Activated T-helper 1 cell treated with anti-CD3 and anti-CD28 coated beads, Interleukin-12 subunit alpha, Interleukin-12 subunit beta, Interleukin-2, Interleukin-4 antibody, amounts not matched to agents 30 ng/mL and 10 ng/mL and 1 ng/mL, durations not matched to agents 14 hours and 24 hours and 36 hours (primary cell): ENCODE measurements at regions not wholly inside any gene's neighbourhood (a gene's known extent, or its start where the extent isn't known, plus 50 kb on each side); places are given as distances from the start of the nearest gene placed in this dataset.

ENCODE experiments used
- DNase-seq: peaks from one replicate; pipeline ENCODE4 v3.0.0; 2021; ENCODE audit warnings: low spot score
- H3K27ac Mint-ChIP-seq: one replicate; pipeline ENCODE4 v1.8.0; 2021; ENCODE audit warnings: mild to moderate bottlenecking, mixed read lengths
- H3K27me3 Mint-ChIP-seq: one replicate; pipeline ENCODE4 v1.8.0; 2022; ENCODE audit warnings: mild to moderate bottlenecking, moderate library complexity, mixed read lengths; ENCODE audit not compliant: insufficient read depth
- H3K36me3 Mint-ChIP-seq: one replicate; pipeline ENCODE4 v1.8.0; 2021; ENCODE audit warnings: low read depth, mixed read lengths
- H3K4me1 Mint-ChIP-seq: one replicate; pipeline ENCODE4 v1.8.0; 2021; ENCODE audit warnings: low read depth, mixed read lengths
- H3K4me3 Mint-ChIP-seq: one replicate; pipeline ENCODE4 v1.8.0; 2021; ENCODE audit warnings: mild to moderate bottlenecking, moderate library complexity, mixed read lengths
- H3K9me3 Mint-ChIP-seq: one replicate; pipeline ENCODE4 v1.8.0; 2021; ENCODE audit warnings: mixed read lengths
- intact Hi-C: fragments of 100-400 bp; cut with micrococcal nuclease; formaldehyde crosslinking; loops from one replicate; pipeline ENCODE4 v1.15.1; 2024

DNA sequence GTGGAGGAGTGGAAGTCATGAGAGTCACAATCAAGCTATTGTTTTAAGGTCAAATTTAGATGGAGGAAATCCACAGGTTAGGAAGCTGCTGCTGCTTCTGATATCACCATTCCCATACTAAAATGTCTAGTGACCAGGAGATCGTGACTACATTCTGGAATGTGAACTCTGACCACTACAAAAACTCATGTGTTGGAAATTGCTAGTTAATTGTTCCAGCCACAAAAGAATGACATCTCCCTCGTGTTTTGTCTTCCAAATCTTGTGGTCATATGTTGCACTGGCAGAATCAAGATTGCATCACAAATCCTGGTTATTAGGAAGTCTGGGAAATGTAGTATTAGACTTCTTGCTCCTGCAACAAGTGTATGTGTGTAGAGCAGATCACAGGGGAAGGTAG is 441.9 kb downstream of the CD109 start:
- H3K27me3 Mint-ChIP-seq, result peaks cover 2% of the 10 kb centered on the region
- H3K4me3 Mint-ChIP-seq, result no peak overlapping the region
- DNase-seq, result no peak
- H3K36me3 Mint-ChIP-seq, result no peaks in the 10 kb centered on the region
- H3K9me3 Mint-ChIP-seq, result no peaks in the 10 kb centered on the region
- H3K27ac Mint-ChIP-seq, result no peak overlapping the region
- intact Hi-C loops, result no loop called here
- no peaks in the 10 kb centered on the region for H3K4me1 Mint-ChIP-seq

DNA sequence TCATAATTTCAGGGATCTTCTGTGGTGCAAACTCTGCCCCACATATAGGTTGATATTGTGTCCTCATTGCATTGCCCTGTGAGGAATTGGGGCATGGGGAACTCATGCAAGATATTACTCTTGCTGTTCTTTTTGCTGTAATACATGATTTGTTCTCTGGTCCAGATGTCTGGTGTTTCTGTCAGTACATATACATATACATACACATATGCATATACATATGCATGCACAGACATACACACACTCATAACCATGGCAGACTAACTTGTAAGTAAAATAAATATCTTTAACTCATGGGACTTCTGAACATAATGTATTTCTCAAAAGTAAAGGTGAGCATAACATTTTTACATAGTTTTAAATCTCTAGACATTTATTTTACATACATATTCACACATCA is 438.3 kb downstream of the CD109 start:
- Mint-ChIP-seq H3K27ac (no peak overlapping the region), H3K4me3 (no peak overlapping the region), H3K27me3 (peaks cover 2% of the 10 kb centered on the region), H3K9me3 (no peaks in the 10 kb centered on the region), H3K4me1 (no peaks in the 10 kb centered on the region), H3K36me3 (no peaks in the 10 kb centered on the region)
- intact Hi-C loops, result no loop called here
- DNase-seq, result no peak

DNA sequence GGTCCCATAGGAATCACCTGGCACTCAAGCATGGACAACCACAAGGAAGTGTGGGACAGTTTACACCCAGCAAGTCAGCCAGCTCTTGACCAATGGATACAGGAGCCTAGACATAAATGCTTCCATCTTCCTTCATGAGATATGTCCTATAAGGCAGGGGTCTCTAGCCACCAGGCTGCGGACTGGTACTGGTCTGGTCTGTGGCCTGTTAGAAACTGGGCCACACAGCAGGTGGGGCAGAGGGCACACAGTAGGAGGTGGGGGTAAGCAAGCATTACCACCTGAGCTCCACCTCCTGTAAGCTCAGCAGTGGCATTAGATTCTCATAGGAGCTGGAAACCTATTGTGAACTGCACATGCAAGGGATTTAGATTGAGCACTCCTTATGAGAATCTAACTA is 437.1 kb downstream of the CD109 start:
- no peak for DNase-seq
- Mint-ChIP-seq H3K36me3 (no peaks in the 10 kb centered on the region), H3K27me3 (peaks cover 2% of the 10 kb centered on the region), H3K9me3 (no peaks in the 10 kb centered on the region), H3K27ac (no peak overlapping the region), H3K4me1 (no peaks in the 10 kb centered on the region), H3K4me3 (no peak overlapping the region)
- intact Hi-C loops, result no loop called here

DNA sequence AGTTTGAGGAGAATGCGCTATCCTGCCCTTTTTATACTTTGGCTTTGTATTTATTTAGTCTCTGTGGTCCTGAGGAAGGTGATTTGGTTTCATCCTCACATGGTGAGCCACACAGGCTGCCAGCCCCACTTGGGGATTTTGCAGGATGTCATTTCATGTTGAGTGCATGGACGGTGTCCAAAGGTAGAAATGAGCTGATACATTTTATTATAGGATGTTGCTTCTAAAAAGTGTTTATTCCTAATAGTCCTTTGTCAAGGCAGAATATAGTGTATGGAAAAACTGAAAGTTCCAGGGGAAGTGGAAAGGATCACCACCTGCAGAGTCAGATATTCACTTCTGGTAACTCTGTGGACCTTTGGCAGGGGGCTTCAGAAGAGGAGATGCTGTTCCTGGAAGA is 434.6 kb downstream of the CD109 start:
- no peak overlapping the region for H3K27ac Mint-ChIP-seq
- H3K36me3 Mint-ChIP-seq, result no peaks in the 10 kb centered on the region
- DNase-seq, result no peak
- intact Hi-C loops, result no loop called here
- no peaks in the 10 kb centered on the region for H3K9me3 Mint-ChIP-seq
- peaks cover 2% of the 10 kb centered on the region for H3K27me3 Mint-ChIP-seq
- H3K4me3 Mint-ChIP-seq, result no peak overlapping the region
- H3K4me1 Mint-ChIP-seq, result no peaks in the 10 kb centered on the region

DNA sequence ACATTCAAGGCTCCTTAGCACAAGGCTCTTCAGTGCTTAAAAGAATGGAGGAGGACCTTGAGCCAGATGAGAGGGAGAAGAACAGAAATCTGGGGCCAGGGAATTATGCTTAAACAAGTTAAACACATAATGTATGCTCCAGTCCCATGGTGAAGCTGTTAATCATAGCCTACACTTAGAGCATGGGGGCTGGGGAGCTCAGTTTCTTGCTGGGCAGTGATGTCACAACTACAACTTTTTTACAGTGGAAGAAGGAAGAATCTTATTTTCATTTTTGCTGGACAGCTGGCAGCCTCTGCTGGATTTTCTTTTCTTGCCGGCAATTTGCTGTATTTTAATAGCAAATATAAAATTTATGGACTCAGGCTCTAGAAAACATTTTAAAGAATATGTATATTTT is 432.5 kb downstream of the CD109 start:
- no peak overlapping the region for H3K4me3 Mint-ChIP-seq
- no peak for DNase-seq
- intact Hi-C loops, result no loop called here
- H3K27me3 Mint-ChIP-seq, result no peaks in the 10 kb centered on the region
- H3K9me3 Mint-ChIP-seq, result no peaks in the 10 kb centered on the region
- no peaks in the 10 kb centered on the region for H3K4me1 Mint-ChIP-seq
- no peaks in the 10 kb centered on the region for H3K36me3 Mint-ChIP-seq
- no peak overlapping the region for H3K27ac Mint-ChIP-seq

DNA sequence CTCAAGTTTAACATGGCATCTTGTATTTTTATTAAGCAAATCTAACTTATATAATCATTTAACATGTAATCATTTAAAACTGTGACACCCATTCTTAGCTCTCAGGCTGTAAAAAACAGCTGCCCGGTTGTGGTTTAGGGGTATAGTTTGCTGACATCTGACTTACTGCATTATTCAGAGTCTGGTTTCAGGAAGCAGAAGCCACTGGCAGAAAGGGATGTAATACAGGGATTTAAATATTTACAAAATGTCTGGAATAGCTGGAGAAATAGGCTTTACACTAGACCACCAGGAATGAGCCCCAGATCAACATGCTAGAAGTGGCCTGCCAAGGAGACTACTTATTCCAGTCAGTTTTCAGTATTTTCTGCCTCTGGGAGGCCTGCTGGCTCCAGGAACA is 421.1 kb downstream of the CD109 start:
- no peaks in the 10 kb centered on the region for H3K4me1 Mint-ChIP-seq
- H3K9me3 Mint-ChIP-seq, result no peaks in the 10 kb centered on the region
- DNase-seq, result no peak
- H3K27me3 Mint-ChIP-seq, result no peaks in the 10 kb centered on the region
- no peak overlapping the region for H3K27ac Mint-ChIP-seq
- intact Hi-C loops, result no loop called here
- H3K4me3 Mint-ChIP-seq, result no peak overlapping the region
- no peaks in the 10 kb centered on the region for H3K36me3 Mint-ChIP-seq

DNA sequence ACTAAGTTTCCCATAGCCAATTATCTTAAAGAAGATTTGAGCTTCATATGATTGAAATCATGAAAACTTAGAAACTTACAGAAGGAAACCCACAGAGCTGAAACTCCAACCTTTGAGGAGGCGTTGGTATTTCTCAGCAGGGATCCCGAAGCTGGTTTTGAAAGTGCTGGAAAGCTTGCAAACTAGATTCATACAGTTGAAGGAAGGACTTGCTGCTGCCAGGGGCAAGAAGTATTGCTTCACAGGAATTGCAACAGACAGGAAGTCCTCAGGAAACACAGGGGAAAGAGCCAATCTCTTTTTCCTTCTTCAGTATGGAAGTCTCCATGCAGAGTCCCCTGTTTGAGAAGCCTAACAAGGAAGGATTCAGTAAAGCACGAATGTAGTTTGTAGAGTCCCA is 419.7 kb downstream of the CD109 start:
- Mint-ChIP-seq H3K27me3 (no peaks in the 10 kb centered on the region), H3K27ac (no peak overlapping the region), H3K4me1 (no peaks in the 10 kb centered on the region), H3K4me3 (no peak overlapping the region), H3K9me3 (no peaks in the 10 kb centered on the region), H3K36me3 (no peaks in the 10 kb centered on the region)
- no peak for DNase-seq
- intact Hi-C loops, result no loop called here

DNA sequence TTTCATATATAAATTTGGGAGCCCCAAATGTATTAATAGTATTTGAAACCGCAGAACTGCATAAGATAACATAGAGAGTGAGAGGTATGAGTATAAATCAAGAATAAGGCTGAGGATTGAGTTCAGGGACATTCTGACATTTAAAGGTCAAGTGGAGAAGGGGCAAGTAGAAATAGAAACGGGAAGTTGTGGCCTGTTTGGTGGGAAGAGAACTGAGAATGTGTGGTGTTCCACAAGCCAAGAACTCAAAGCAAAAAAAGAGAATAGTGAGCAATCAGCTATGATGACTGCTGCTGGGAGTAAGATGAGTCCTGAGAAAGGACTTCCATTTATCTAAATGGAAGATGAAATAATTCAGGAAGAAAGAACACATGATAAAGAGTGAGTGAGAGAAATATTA is 418.4 kb downstream of the CD109 start:
- Mint-ChIP-seq H3K4me1 (no peaks in the 10 kb centered on the region), H3K4me3 (no peak overlapping the region), H3K27me3 (no peaks in the 10 kb centered on the region), H3K36me3 (no peaks in the 10 kb centered on the region), H3K9me3 (no peaks in the 10 kb centered on the region), H3K27ac (no peak overlapping the region)
- intact Hi-C loops, result no loop called here
- DNase-seq, result no peak

DNA sequence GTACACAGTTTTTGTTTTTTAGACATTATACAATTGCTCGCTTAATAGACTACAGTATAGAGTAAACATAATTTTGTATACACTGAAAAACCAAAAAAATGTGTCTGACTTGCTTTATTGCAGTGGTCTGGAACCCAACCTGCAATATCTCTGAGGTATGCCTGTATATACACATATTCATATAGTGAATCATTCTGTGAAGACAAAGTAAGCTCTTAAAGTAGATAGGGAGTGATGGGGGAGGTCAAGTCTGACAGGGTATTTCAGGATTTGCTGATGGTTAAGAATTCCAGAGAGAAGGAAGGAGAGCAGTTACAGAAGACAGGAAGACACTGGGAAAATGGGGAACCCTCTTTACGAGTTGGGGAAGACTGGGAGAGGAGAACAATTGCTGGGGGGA is 417.9 kb downstream of the CD109 start:
- intact Hi-C loops, result no loop called here
- Mint-ChIP-seq H3K9me3 (no peaks in the 10 kb centered on the region), H3K4me1 (no peaks in the 10 kb centered on the region), H3K27me3 (no peaks in the 10 kb centered on the region), H3K36me3 (no peaks in the 10 kb centered on the region), H3K27ac (no peak overlapping the region), H3K4me3 (no peak overlapping the region)
- DNase-seq, result no peak

DNA sequence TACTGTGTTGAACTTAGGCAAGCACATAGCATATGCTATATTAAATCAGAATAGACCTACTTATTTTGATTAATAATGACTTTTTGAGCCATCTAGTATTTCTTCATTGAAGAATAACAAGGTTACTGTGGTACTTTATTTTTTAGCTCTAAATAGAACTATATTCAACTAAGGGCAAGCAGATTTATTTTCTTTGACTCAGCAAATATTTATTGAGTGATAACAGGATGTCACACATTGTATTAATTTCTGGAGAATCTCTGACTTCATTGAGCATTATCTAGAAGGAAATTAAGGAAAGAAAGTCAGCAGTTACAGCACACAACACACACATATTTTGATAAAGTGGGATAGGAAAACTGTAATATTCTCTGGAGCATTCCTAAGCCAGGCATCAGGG is 407.4 kb downstream of the CD109 start:
- intact Hi-C loops, result no loop called here
- Mint-ChIP-seq H3K27ac (no peak overlapping the region), H3K36me3 (no peaks in the 10 kb centered on the region), H3K4me3 (no peak overlapping the region), H3K4me1 (no peaks in the 10 kb centered on the region), H3K9me3 (no peaks in the 10 kb centered on the region), H3K27me3 (peaks cover 3% of the 10 kb centered on the region)
- DNase-seq, result no peak

DNA sequence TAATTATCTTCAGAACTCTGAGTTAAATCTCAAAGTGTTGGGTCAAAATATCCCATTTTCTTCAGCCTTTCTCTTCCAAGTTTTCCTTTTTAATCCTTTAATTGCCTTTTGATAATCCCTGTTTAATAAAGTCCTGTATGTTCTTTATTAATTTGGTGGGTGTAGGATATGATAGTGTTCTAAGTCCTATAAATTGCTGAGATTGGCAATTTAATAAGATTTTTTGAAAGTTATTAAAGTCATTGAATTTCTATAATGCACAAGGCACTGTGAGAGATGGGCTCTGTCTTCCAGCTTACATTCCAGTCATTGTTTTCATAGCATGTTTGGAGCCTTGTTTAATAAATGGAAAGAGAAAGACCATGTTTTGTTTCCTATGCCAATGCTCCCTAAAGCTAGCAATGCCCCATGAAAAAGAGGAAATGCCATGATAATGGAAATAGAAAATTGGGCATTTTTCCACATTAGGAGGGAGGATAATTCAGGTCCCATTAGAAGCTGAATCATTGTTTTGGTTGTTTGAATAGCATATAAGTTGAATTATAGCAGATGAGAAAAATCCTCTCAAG is 404.8 kb downstream of the CD109 start:
- intact Hi-C loops, result no loop called here
- Mint-ChIP-seq H3K36me3 (no peaks in the 10 kb centered on the region), H3K27me3 (peaks cover 3% of the 10 kb centered on the region), H3K4me3 (no peak overlapping the region), H3K4me1 (no peaks in the 10 kb centered on the region), H3K27ac (no peak overlapping the region), H3K9me3 (no peaks in the 10 kb centered on the region)
- no peak for DNase-seq

DNA sequence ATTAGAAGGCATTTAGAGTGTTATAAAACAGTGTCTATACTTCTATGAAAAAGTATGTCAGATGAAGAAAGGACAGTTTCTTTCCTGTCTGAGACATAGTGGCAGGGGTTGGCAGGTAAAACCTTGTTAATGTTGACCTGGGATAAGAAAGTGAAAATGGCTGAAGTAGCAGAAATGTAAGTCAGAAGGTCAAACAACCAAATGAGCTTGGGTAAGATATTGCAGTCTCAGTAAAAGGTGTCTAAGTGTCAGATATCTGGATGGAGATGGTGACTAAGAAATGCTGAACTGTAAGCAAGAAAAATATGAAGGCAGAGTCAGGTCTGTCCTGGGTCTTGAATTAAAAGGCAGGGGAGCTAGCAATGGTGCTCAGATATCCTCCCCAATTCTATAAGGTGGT is 400.3 kb downstream of the CD109 start:
- H3K9me3 Mint-ChIP-seq, result no peaks in the 10 kb centered on the region
- no peaks in the 10 kb centered on the region for H3K4me1 Mint-ChIP-seq
- no peak overlapping the region for H3K4me3 Mint-ChIP-seq
- peaks cover 5% of the 10 kb centered on the region for H3K27me3 Mint-ChIP-seq
- no peak for DNase-seq
- intact Hi-C loops, result no loop called here
- H3K36me3 Mint-ChIP-seq, result no peaks in the 10 kb centered on the region
- no peak overlapping the region for H3K27ac Mint-ChIP-seq

DNA sequence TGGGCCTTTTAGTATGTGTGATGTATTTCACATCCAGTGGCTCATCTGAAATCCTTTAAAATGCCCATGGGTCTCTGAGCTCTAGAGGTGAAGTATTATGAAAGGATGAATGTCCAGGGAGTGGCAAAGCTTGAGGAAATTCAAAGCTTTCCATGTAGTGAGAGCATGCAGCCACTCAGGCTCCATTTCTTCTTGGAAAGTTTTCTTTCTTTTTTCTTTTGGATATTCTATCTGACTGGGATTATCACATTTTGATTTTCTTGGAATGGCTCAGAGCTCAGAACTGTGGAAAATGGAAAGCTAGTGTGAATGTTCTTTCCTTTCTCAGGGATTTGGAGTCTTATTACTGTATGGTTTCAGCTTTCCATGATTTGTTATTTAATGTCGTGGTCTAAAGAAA is 397.4 kb downstream of the CD109 start:
- H3K27me3 Mint-ChIP-seq, result peaks cover 5% of the 10 kb centered on the region
- intact Hi-C loops, result loop anchor here (5.0 kb wide), 1 partner anchor 356 kb away; no protein-coding TSS in a partner anchor
- H3K4me3 Mint-ChIP-seq, result no peak overlapping the region
- no peak for DNase-seq
- H3K4me1 Mint-ChIP-seq, result no peaks in the 10 kb centered on the region
- no peaks in the 10 kb centered on the region for H3K9me3 Mint-ChIP-seq
- no peaks in the 10 kb centered on the region for H3K36me3 Mint-ChIP-seq
- H3K27ac Mint-ChIP-seq, result no peak overlapping the region

DNA sequence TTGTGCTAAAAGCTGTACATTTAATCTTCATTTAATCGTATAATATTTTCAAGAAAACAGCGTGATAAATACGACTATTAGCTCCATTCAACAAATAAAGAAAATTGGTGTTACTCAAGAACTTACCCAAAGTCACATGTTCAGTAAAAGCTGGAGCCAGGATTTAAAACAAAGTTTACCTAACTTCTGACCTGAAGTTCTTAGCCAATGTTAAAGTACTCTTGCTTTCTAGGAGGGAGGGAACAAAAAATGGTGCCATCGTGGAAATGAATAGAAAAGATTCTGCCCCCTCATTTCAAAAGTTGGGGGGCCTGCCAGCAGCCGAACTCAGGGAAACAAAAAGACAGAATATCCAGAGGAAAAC is 395.8 kb downstream of the CD109 start:
- Mint-ChIP-seq H3K4me3 (no peak overlapping the region), H3K9me3 (no peaks in the 10 kb centered on the region), H3K4me1 (no peaks in the 10 kb centered on the region), H3K36me3 (no peaks in the 10 kb centered on the region), H3K27me3 (peaks cover 5% of the 10 kb centered on the region), H3K27ac (no peak overlapping the region)
- DNase-seq, result no peak
- intact Hi-C loops, result loop anchor here (1.0 to 5.0 kb wide), 2 partner anchors 354 to 1120 kb away; no protein-coding TSS in a partner anchor
